ENCODE measurements at regions not wholly inside any gene's neighbourhood (a gene's known extent, or its start where the extent isn't known, plus 50 kb on each side); places are given as distances from the start of the nearest gene placed in this dataset.

- Histone ChIP-seq H3K4me3 (ENCODE audit: low read depth, low read length) (no peak overlapping the region), H3K9me3 (ENCODE audit: control insufficient read depth in 2 of 2, low read length in 2 of 2) (peaks cover 9% of the 10 kb centered on the region in 2 experiments), H3K27ac (ENCODE audit: insufficient read depth, low read length, poor library complexity, severe bottlenecking) (no peak overlapping the region), H3K4me1 (ENCODE audit: control insufficient read depth, insufficient read depth, low read length, poor library complexity, severe bottlenecking) (no peaks in the 10 kb centered on the region), H3K36me3 (ENCODE audit: control insufficient read depth, insufficient read depth, low read length) (no peaks in the 10 kb centered on the region), H3K27me3 (ENCODE audit: control insufficient read depth, insufficient read depth, low read length) (no peaks in the 10 kb centered on the region)
- Mint-ChIP-seq H3K9me3 (peaks cover 0 to 13% (median 5%) of the 10 kb centered on the region in 7 donors), H3K27me3 (no peaks in the 10 kb centered on the region), H3K36me3 (no peaks in the 10 kb centered on the region), H3K4me3 (no peak overlapping the region), H3K27ac (peak overlapping the region in 1 of 3 donors; percentile 43), H3K4me1 (no peaks in the 10 kb centered on the region)
- no peak for DNase-seq
- no peak for ATAC-seq (ENCODE audit: low read depth in 2 of 2)
These were observed 976.9 kb upstream of the MBL2 start for GRCh38 chr10:53749439-53749838.

DNA sequence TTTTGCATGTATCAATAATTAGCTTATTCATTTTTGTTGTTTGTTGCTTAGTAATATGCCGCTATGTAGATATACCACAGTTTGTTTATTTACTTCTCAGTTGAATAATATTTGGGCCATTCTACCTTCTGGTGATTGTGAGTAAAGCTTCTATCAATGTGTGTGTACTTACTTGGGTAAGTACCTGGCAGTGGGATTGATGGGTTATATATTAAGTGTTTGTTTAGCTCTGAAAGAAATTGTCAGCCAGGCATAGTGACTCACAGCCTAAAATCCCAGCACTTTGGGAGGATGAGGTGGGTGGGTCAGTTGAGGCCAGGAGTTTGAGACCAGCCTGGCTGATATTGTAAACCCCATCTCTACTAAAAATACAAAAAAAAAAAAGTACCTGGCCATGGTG lies 975.7 kb upstream of the MBL2 start:
- Mint-ChIP-seq H3K9me3 (peaks cover 0 to 20% (median 5%) of the 10 kb centered on the region in 7 donors), H3K27me3 (no peaks in the 10 kb centered on the region), H3K36me3 (no peaks in the 10 kb centered on the region), H3K4me1 (no peaks in the 10 kb centered on the region), H3K4me3 (no peak overlapping the region), H3K27ac (no peak overlapping the region)
- H3K27me3 ChIP-seq (ENCODE audit: control insufficient read depth, insufficient read depth, low read length), result no peaks in the 10 kb centered on the region
- DNase-seq (no peak), ATAC-seq (ENCODE audit: low read depth in 2 of 2) (no peak)
- no peak overlapping the region for H3K27ac ChIP-seq (ENCODE audit: insufficient read depth, low read length, poor library complexity, severe bottlenecking)
- no peak overlapping the region for H3K4me3 ChIP-seq (ENCODE audit: low read depth, low read length)
- H3K9me3 ChIP-seq (ENCODE audit: control insufficient read depth in 2 of 2, low read length in 2 of 2), result peaks cover 9 to 13% of the 10 kb centered on the region in 2 experiments
- H3K4me1 ChIP-seq (ENCODE audit: control insufficient read depth, insufficient read depth, low read length, poor library complexity, severe bottlenecking), result no peaks in the 10 kb centered on the region
- no peaks in the 10 kb centered on the region for H3K36me3 ChIP-seq (ENCODE audit: control insufficient read depth, insufficient read depth, low read length)

DNA sequence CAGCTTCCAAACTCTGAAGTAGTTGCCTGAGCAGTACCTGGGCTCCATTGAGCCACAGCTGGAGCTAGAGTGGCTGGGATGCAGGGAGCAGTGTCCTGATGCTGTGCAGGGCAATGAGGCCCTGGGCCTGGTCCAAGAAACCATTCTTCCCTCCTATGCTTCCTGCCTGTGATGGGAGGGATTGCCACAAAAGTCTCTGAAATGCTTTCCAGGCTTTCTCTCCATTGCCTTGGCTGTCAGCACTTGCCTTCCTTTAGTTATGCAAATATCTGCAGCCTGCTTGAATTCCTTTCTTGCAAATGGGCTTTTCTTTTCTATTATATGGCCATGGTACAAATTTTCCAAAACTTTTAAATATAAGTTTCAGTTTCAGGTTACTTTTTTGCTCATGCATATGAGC lies 972.2 kb upstream of the MBL2 start:
- peaks cover 0 to 25% (median 5%) of the 10 kb centered on the region in 7 donors for H3K9me3 Mint-ChIP-seq
- ATAC-seq (ENCODE audit: low read depth in 2 of 2), result no peak
- no peaks in the 10 kb centered on the region for H3K4me1 Mint-ChIP-seq
- Histone ChIP-seq H3K4me3 (ENCODE audit: low read depth, low read length) (no peak overlapping the region), H3K27me3 (ENCODE audit: control insufficient read depth, insufficient read depth, low read length) (no peaks in the 10 kb centered on the region), H3K27ac (ENCODE audit: insufficient read depth, low read length, poor library complexity, severe bottlenecking) (no peak overlapping the region), H3K36me3 (ENCODE audit: control insufficient read depth, insufficient read depth, low read length) (no peaks in the 10 kb centered on the region), H3K9me3 (ENCODE audit: control insufficient read depth in 2 of 2, low read length in 2 of 2) (peaks cover 7 to 13% of the 10 kb centered on the region in 2 experiments), H3K4me1 (ENCODE audit: control insufficient read depth, insufficient read depth, low read length, poor library complexity, severe bottlenecking) (no peaks in the 10 kb centered on the region)
- no peaks in the 10 kb centered on the region for H3K27me3 Mint-ChIP-seq
- DNase-seq, result no peak
- H3K27ac Mint-ChIP-seq, result no peak overlapping the region
- no peak overlapping the region for H3K4me3 Mint-ChIP-seq
- no peaks in the 10 kb centered on the region for H3K36me3 Mint-ChIP-seq

DNA sequence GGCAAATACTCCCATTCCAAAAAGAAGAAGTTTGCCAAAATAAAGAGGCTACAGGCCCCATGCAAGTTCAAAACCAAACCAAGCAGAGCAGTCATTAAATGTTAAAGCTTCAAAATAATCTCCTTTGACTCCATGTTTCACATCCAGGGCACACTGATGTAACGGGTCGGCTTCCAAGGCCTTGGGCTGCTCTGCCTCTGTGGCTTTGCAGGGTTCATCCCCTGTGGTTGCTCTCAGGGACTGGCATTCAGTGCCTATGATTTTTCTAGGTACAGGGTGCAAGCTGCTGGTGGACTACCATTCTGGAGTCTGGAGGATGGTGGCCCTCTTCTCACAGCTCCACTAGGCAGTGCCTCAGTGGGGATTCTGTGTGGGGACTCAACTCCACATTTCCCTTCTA lies 971.6 kb upstream of the MBL2 start:
- Mint-ChIP-seq H3K27ac (no peak overlapping the region), H3K9me3 (peaks cover 0 to 22% (median 5%) of the 10 kb centered on the region in 7 donors), H3K36me3 (no peaks in the 10 kb centered on the region), H3K4me1 (no peaks in the 10 kb centered on the region), H3K27me3 (no peaks in the 10 kb centered on the region), H3K4me3 (no peak overlapping the region)
- H3K9me3 ChIP-seq (ENCODE audit: control insufficient read depth in 2 of 2, low read length in 2 of 2), result peaks cover 5 to 8% of the 10 kb centered on the region in 2 experiments
- no peaks in the 10 kb centered on the region for H3K27me3 ChIP-seq (ENCODE audit: control insufficient read depth, insufficient read depth, low read length)
- ATAC-seq (ENCODE audit: low read depth in 2 of 2), result no peak
- H3K27ac ChIP-seq (ENCODE audit: insufficient read depth, low read length, poor library complexity, severe bottlenecking), result no peak overlapping the region
- DNase-seq, result no peak
- H3K4me1 ChIP-seq (ENCODE audit: control insufficient read depth, insufficient read depth, low read length, poor library complexity, severe bottlenecking), result no peaks in the 10 kb centered on the region
- no peak overlapping the region for H3K4me3 ChIP-seq (ENCODE audit: low read depth, low read length)
- no peaks in the 10 kb centered on the region for H3K36me3 ChIP-seq (ENCODE audit: control insufficient read depth, insufficient read depth, low read length)

GRCh38 chr10:53737132-53737531 lies 964.5 kb upstream of the MBL2 start:
- Histone ChIP-seq H3K4me1 (ENCODE audit: control insufficient read depth, insufficient read depth, low read length, poor library complexity, severe bottlenecking) (no peaks in the 10 kb centered on the region), H3K36me3 (ENCODE audit: control insufficient read depth, insufficient read depth, low read length) (no peaks in the 10 kb centered on the region), H3K4me3 (ENCODE audit: low read depth, low read length) (no peak overlapping the region), H3K27ac (ENCODE audit: insufficient read depth, low read length, poor library complexity, severe bottlenecking) (no peak overlapping the region), H3K27me3 (ENCODE audit: control insufficient read depth, insufficient read depth, low read length) (no peaks in the 10 kb centered on the region), H3K9me3 (ENCODE audit: control insufficient read depth in 2 of 2, low read length in 2 of 2) (no peaks in the 10 kb centered on the region)
- DNase-seq (no peak), ATAC-seq (ENCODE audit: low read depth in 2 of 2) (no peak)
- H3K27ac Mint-ChIP-seq, result no peak overlapping the region
- no peaks in the 10 kb centered on the region for H3K4me1 Mint-ChIP-seq
- H3K9me3 Mint-ChIP-seq, result peaks cover 0 to 17% (median 6%) of the 10 kb centered on the region in 7 donors
- no peak overlapping the region for H3K4me3 Mint-ChIP-seq
- H3K27me3 Mint-ChIP-seq, result no peaks in the 10 kb centered on the region
- no peaks in the 10 kb centered on the region for H3K36me3 Mint-ChIP-seq

- DNase-seq, result no peak
- ATAC-seq (ENCODE audit: low read depth in 2 of 2), result no peak
- Histone ChIP-seq H3K4me3 (ENCODE audit: low read depth, low read length) (no peak overlapping the region), H3K9me3 (ENCODE audit: control insufficient read depth in 2 of 2, low read length in 2 of 2) (peaks cover 2 to 10% of the 10 kb centered on the region in 2 experiments), H3K27ac (ENCODE audit: insufficient read depth, low read length, poor library complexity, severe bottlenecking) (no peak overlapping the region), H3K36me3 (ENCODE audit: control insufficient read depth, insufficient read depth, low read length) (no peaks in the 10 kb centered on the region), H3K4me1 (ENCODE audit: control insufficient read depth, insufficient read depth, low read length, poor library complexity, severe bottlenecking) (no peaks in the 10 kb centered on the region), H3K27me3 (ENCODE audit: control insufficient read depth, insufficient read depth, low read length) (no peaks in the 10 kb centered on the region)
- Mint-ChIP-seq H3K27ac (no peak overlapping the region), H3K4me1 (no peaks in the 10 kb centered on the region), H3K4me3 (no peak overlapping the region), H3K36me3 (no peaks in the 10 kb centered on the region), H3K27me3 (no peaks in the 10 kb centered on the region), H3K9me3 (peaks cover 0 to 31% (median 12%) of the 10 kb centered on the region in 7 donors)
These were observed 954.3 kb upstream of the MBL2 start for GRCh38 chr10:53726921-53727320.

- Histone ChIP-seq H3K27ac (ENCODE audit: insufficient read depth, low read length, poor library complexity, severe bottlenecking) (no peak overlapping the region), H3K9me3 (ENCODE audit: control insufficient read depth in 2 of 2, low read length in 2 of 2) (peaks cover 2 to 14% of the 10 kb centered on the region in 2 experiments), H3K36me3 (ENCODE audit: control insufficient read depth, insufficient read depth, low read length) (no peaks in the 10 kb centered on the region), H3K4me1 (ENCODE audit: control insufficient read depth, insufficient read depth, low read length, poor library complexity, severe bottlenecking) (no peaks in the 10 kb centered on the region), H3K4me3 (ENCODE audit: low read depth, low read length) (no peak overlapping the region), H3K27me3 (ENCODE audit: control insufficient read depth, insufficient read depth, low read length) (no peaks in the 10 kb centered on the region)
- no peaks in the 10 kb centered on the region for H3K36me3 Mint-ChIP-seq
- H3K27me3 Mint-ChIP-seq, result no peaks in the 10 kb centered on the region
- peaks cover 0 to 26% (median 7%) of the 10 kb centered on the region in 7 donors for H3K9me3 Mint-ChIP-seq
- no peak overlapping the region for H3K4me3 Mint-ChIP-seq
- DNase-seq, result no peak
- H3K27ac Mint-ChIP-seq, result no peak overlapping the region
- H3K4me1 Mint-ChIP-seq, result no peaks in the 10 kb centered on the region
- ATAC-seq (ENCODE audit: low read depth in 2 of 2), result no peak
These were observed 952.0 kb upstream of the MBL2 start for GRCh38 chr10:53724581-53724980.

DNA sequence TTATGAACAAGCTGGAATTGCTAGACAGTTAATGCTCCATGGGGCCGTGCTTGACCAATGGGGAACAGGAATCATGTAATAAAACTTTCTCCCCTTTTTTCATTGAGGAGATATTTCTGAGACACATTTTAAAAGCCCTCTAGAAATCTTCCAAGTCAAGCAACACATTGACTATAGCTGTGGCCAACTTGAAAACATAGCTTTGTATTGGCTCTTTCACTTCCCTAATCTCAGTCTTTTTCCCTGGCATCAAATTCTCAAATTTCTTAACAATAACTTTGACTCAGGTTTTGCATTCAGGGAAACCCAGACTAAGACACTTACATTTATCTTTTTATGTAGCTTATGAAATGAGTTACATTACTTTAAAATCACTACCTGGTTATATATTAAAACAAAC lies 947.1 kb upstream of the MBL2 start:
- no peak overlapping the region for H3K4me3 ChIP-seq (ENCODE audit: low read depth, low read length)
- Mint-ChIP-seq H3K4me1 (no peaks in the 10 kb centered on the region), H3K27ac (no peak overlapping the region), H3K27me3 (no peaks in the 10 kb centered on the region), H3K9me3 (peaks cover 0 to 26% (median 9%) of the 10 kb centered on the region in 7 donors), H3K4me3 (no peak overlapping the region), H3K36me3 (no peaks in the 10 kb centered on the region)
- H3K36me3 ChIP-seq (ENCODE audit: control insufficient read depth, insufficient read depth, low read length), result no peaks in the 10 kb centered on the region
- ATAC-seq (ENCODE audit: low read depth in 2 of 2) (no peak), DNase-seq (no peak)
- H3K27ac ChIP-seq (ENCODE audit: insufficient read depth, low read length, poor library complexity, severe bottlenecking), result no peak overlapping the region
- H3K9me3 ChIP-seq (ENCODE audit: control insufficient read depth in 2 of 2, low read length in 2 of 2), result peaks cover 0 to 4% of the 10 kb centered on the region in 2 experiments
- H3K4me1 ChIP-seq (ENCODE audit: control insufficient read depth, insufficient read depth, low read length, poor library complexity, severe bottlenecking), result no peaks in the 10 kb centered on the region
- H3K27me3 ChIP-seq (ENCODE audit: control insufficient read depth, insufficient read depth, low read length), result no peaks in the 10 kb centered on the region
